Stimulated activated naive B cell treated with anti-CD40 and anti-IgM and Interleukin-4, amounts not matched to agents 10 μg/mL and 1 μg/mL and 100 μg/mL, for 72 hours (primary cell): ENCODE measurements at regions not wholly inside any gene's neighbourhood (a gene's known extent, or its start where the extent isn't known, plus 50 kb on each side); places are given as distances from the start of the nearest gene placed in this dataset.
A peak's percentile ranks its signal among the peaks of the same experiment; 100 is the strongest.
"Not testable (repeated sequence)": the region's sequence is repeated elsewhere in the genome, so short reads cannot be mapped to it uniquely, and the experiment has no call there.

Experiments
- ATAC-seq, 2 donors: fragments of 150-1000 bp; cut with Tn5 transposase; replicated peaks; 2 replicates each; pipeline ENCODE4 v1.10.0; 2021; ENCODE audit warnings: moderate library complexity in 1 of 2
- DNase-seq: peaks from one replicate; pipeline ENCODE4 v3.0.0; 2021
- H3K27ac Mint-ChIP-seq: one replicate; pipeline ENCODE4 v1.8.0; 2022; ENCODE audit warnings: mild to moderate bottlenecking, mixed read lengths
- H3K27me3 Mint-ChIP-seq, 2 donors: one replicate each; pipeline ENCODE4 v1.8.0; 2022; ENCODE audit warnings: mixed read lengths in 2 of 2
- H3K36me3 Mint-ChIP-seq, 2 donors: one replicate each; pipeline ENCODE4 v1.8.0; 2022; ENCODE audit warnings: mixed read lengths in 2 of 2, mild to moderate bottlenecking in 1 of 2
- H3K4me1 Mint-ChIP-seq, 2 donors: one replicate each; pipeline ENCODE4 v1.8.0; 2022; ENCODE audit warnings: mixed read lengths in 2 of 2, mild to moderate bottlenecking in 1 of 2
- H3K4me3 Mint-ChIP-seq, 2 donors: one replicate each; pipeline ENCODE4 v1.8.0; 2022; ENCODE audit warnings: mild to moderate bottlenecking in 2 of 2, mixed read lengths in 2 of 2, moderate library complexity in 1 of 2
- H3K9me3 Mint-ChIP-seq, 2 donors: one replicate each; pipeline ENCODE4 v1.8.0; 2022; ENCODE audit warnings: mixed read lengths in 2 of 2, mild to moderate bottlenecking in 1 of 2

GRCh38 chr5:158264264-158264663 lies 405.3 kb upstream of the CLINT1 start:
- ATAC-seq: no peak
- peaks cover 5 to 7% of the 10 kb centered on the region in 2 donors for H3K4me1 Mint-ChIP-seq
- DNase-seq: no peak
- H3K27ac Mint-ChIP-seq: no peak overlapping the region
- H3K4me3 Mint-ChIP-seq: no peak overlapping the region
- H3K36me3 Mint-ChIP-seq: peaks cover 0 to 4% of the 10 kb centered on the region in 2 donors
- H3K27me3 Mint-ChIP-seq: no peaks in the 10 kb centered on the region
- H3K9me3 Mint-ChIP-seq: peaks cover 0 to 9% of the 10 kb centered on the region in 2 donors

- no peaks in the 10 kb centered on the region for H3K36me3 Mint-ChIP-seq
- DNase-seq: no peak
- no peak for ATAC-seq
- H3K4me3 Mint-ChIP-seq: no peak overlapping the region
- no peaks in the 10 kb centered on the region for H3K27me3 Mint-ChIP-seq
- H3K4me1 Mint-ChIP-seq: peaks cover 5 to 7% of the 10 kb centered on the region in 2 donors
- no peak overlapping the region for H3K27ac Mint-ChIP-seq
- H3K9me3 Mint-ChIP-seq: peaks cover 0 to 2% of the 10 kb centered on the region in 2 donors
These were observed 402.9 kb upstream of the CLINT1 start for GRCh38 chr5:158261674-158262367.

GRCh38 chr5:158256096-158256495 lies 397.2 kb upstream of the CLINT1 start:
- Mint-ChIP-seq H3K4me3 (no peak overlapping the region), H3K36me3 (no peaks in the 10 kb centered on the region), H3K27ac (no peak overlapping the region), H3K9me3 (peaks cover 0 to 1% of the 10 kb centered on the region in 2 donors), H3K4me1 (no peaks in the 10 kb centered on the region), H3K27me3 (no peaks in the 10 kb centered on the region)
- DNase-seq: no peak
- no peak for ATAC-seq

GRCh38 chr5:158255609-158256008 lies 396.7 kb upstream of the CLINT1 start:
- Mint-ChIP-seq H3K4me1 (no peaks in the 10 kb centered on the region), H3K9me3 (peaks cover 0 to 1% of the 10 kb centered on the region in 2 donors), H3K36me3 (no peaks in the 10 kb centered on the region), H3K4me3 (no peak overlapping the region), H3K27me3 (no peaks in the 10 kb centered on the region), H3K27ac (no peak overlapping the region)
- DNase-seq: no peak
- no peak for ATAC-seq

DNA sequence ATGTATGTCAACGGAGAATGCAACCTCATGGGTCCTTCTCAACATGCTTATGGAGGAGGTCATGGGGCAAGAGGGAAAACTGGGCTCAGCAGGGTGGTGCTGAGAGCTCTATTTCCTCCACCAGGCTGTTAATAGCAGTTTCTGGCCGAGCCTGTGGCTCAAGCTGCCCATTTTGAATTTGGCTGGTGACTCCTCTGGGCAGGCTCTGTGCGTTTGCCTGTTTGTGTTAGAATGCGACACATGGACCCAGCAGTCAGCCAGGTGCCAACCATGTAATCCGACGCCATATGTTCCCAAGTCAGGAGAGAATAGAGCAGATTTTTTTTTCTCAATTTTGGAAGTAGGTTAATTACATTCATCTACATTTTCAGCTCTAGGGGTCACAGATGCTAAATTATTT lies 387.7 kb upstream of the CLINT1 start:
- DNase-seq (no peak), ATAC-seq (no peak)
- no peak overlapping the region for H3K27ac Mint-ChIP-seq
- no peaks in the 10 kb centered on the region for H3K27me3 Mint-ChIP-seq
- peaks cover 3 to 8% of the 10 kb centered on the region in 2 donors for H3K4me1 Mint-ChIP-seq
- H3K4me3 Mint-ChIP-seq: no peak overlapping the region
- H3K9me3 Mint-ChIP-seq: no peaks in the 10 kb centered on the region
- no peaks in the 10 kb centered on the region for H3K36me3 Mint-ChIP-seq

- Mint-ChIP-seq H3K9me3 (no peaks in the 10 kb centered on the region), H3K36me3 (no peaks in the 10 kb centered on the region), H3K27me3 (no peaks in the 10 kb centered on the region), H3K27ac (no peak overlapping the region), H3K4me3 (no peak overlapping the region), H3K4me1 (peaks cover 3 to 8% of the 10 kb centered on the region in 2 donors)
- ATAC-seq: no peak
- no peak for DNase-seq
These were observed 386.6 kb upstream of the CLINT1 start for GRCh38 chr5:158245513-158245912.

GRCh38 chr5:158244882-158245281 lies 385.9 kb upstream of the CLINT1 start:
- ATAC-seq: no peak
- peaks cover 3 to 8% of the 10 kb centered on the region in 2 donors for H3K4me1 Mint-ChIP-seq
- no peak for DNase-seq
- no peaks in the 10 kb centered on the region for H3K36me3 Mint-ChIP-seq
- H3K9me3 Mint-ChIP-seq: no peaks in the 10 kb centered on the region
- no peak overlapping the region for H3K4me3 Mint-ChIP-seq
- H3K27me3 Mint-ChIP-seq: no peaks in the 10 kb centered on the region
- H3K27ac Mint-ChIP-seq: no peak overlapping the region

GRCh38 chr5:158236511-158237335 lies 377.8 kb upstream of the CLINT1 start:
- ATAC-seq: peak in 1 of 2 donors; percentile 28
- no peak for DNase-seq
- Mint-ChIP-seq H3K27me3 (no peaks in the 10 kb centered on the region), H3K36me3 (peaks cover 0 to 3% of the 10 kb centered on the region in 2 donors), H3K9me3 (peaks cover 3 to 5% of the 10 kb centered on the region in 2 donors), H3K4me1 (peaks cover 17 to 20% of the 10 kb centered on the region in 2 donors), H3K27ac (no peak overlapping the region), H3K4me3 (no peak overlapping the region)

DNA sequence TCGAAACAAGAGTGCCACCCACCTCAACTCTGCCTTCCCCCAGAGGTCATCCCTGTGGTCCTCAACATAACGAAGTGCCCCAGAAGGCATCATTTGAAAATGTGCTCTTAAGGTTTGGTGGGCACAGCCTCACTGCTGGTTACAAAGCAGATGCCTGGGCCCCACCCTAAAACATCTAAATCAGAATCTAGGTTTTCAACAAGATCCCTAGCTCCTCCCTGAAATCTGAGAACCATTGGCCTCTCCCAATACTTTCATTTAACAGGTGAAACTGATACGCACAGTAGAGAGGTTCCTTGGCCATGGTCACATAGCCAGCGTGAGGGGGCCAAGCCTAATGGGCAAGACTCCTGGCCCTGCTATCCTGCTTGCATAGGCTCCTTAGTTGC lies 376.2 kb upstream of the CLINT1 start:
- ATAC-seq (no peak), DNase-seq (no peak)
- Mint-ChIP-seq H3K27ac (no peak overlapping the region), H3K36me3 (peaks cover 0 to 3% of the 10 kb centered on the region in 2 donors), H3K27me3 (no peaks in the 10 kb centered on the region), H3K4me1 (peaks cover 17 to 20% of the 10 kb centered on the region in 2 donors), H3K4me3 (peak overlapping the region in 1 of 2 donors; percentile 75), H3K9me3 (peaks cover 3 to 5% of the 10 kb centered on the region in 2 donors)

DNA sequence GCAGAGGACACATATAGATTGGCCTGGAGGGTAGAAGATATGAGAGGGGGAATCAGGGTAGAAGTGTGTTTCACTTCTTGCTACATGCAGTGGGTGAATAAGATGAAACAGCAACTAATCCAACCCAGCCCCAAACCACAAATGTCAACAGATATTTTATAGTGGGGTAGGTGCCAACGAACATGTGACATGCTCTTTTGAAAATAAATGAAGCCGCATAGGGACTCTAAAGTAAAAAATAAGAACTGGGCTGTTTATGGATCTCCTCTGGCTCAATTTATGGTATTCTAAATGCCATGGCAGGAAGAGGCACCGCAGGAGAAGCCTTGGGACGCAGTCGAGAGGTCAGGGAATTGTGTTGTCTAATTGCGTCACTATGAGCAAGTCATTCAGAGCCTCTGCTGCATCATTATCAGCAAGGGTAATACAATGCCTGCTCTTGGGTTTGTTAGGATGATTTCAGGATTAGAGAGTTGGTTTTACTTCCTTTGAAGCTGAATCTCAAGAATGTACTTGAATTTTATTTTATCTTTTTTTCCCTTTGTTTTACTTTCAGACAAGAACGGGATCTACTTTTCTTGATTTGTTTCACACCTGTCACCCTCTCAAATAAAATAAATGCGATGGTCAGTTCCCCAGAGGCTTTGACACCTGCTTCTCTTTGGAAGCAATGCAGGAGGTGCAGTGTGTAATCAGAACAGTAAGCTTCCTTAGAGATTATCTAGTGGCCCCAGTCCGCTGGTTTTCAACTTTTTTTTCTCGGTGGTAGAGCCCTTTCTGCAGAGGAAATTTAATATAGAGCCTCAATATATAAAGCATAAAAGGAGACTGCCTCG lies 375.6 kb upstream of the CLINT1 start:
- peak overlapping the region; percentile 87 for H3K27ac Mint-ChIP-seq

DNA sequence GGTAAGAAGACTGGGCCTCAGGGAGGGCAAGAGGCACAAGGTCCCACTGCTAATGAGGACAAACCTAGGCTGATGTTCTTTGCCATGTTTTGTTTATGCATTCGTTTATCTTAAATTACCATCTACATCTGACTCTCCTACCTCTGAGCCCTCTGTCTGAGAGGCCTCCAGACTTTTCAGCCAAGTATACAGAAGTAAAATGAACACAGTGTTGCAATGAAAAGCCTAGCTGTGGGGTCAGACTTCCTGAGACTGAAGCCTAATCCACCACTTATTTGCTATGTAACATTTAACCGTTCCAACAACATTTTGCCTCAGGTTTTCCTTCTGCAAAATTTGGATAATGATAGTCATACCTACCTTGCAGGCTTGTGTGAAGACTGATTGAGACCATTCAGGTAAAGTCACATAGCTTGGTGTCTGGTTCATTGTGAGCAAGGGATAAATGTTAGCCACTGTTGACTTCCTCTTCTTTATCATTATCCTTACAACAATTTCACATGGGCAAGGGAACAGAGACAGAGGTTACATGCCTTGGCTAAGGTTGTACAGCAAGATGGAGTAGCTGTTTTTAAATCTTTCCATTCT lies 374.9 kb upstream of the CLINT1 start:
- Mint-ChIP-seq H3K36me3 (peaks cover 0 to 3% of the 10 kb centered on the region in 2 donors), H3K27me3 (no peaks in the 10 kb centered on the region), H3K4me1 (peaks cover 17 to 20% of the 10 kb centered on the region in 2 donors), H3K9me3 (peaks cover 3 to 5% of the 10 kb centered on the region in 2 donors), H3K4me3 (peak overlapping the region; percentile 75), H3K27ac (no peak overlapping the region)
- peak; percentile 10 to 50 for ATAC-seq
- DNase-seq: no peak

More for the DNA sequence above, 375.6 kb upstream of the CLINT1 start:
- ATAC-seq (peak; percentile 91 to 94), DNase-seq (peak; percentile 24)
- peaks cover 3 to 5% of the 10 kb centered on the region in 2 donors for H3K9me3 Mint-ChIP-seq
- H3K27me3 Mint-ChIP-seq: no peaks in the 10 kb centered on the region
- peaks cover 0 to 3% of the 10 kb centered on the region in 2 donors for H3K36me3 Mint-ChIP-seq
- H3K4me1 Mint-ChIP-seq: peaks cover 17 to 20% of the 10 kb centered on the region in 2 donors
- peak overlapping the region; percentile 75 for H3K4me3 Mint-ChIP-seq

DNA sequence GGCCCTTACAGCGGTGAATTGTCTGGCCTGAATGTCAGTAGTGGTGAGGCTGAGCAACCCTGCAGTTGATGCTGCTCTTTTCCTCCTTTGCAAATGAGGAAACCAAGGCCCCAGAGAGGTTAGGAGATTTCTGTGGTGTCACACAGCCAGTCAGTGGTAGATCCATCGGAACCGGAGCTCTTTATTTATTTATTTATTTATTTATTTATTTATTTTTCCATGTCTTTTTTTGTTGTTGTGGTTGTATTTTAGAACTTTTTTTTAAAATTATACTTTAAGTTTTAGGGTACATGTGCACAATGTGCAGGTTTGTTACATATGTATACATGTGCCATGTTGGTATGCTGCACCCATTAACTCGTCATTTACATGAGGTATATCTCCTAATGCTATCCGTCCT lies 368.4 kb upstream of the CLINT1 start:
- DNase-seq, H3K27ac Mint-ChIP-seq, H3K36me3 Mint-ChIP-seq, ATAC-seq, H3K4me3 Mint-ChIP-seq, H3K27me3 Mint-ChIP-seq, H3K9me3 Mint-ChIP-seq, H3K4me1 Mint-ChIP-seq: not testable (repeated sequence)

GRCh38 chr5:158226496-158226895 lies 367.6 kb upstream of the CLINT1 start:
- H3K27me3 Mint-ChIP-seq: peaks cover 0 to 4% of the 10 kb centered on the region in 2 donors
- H3K27ac Mint-ChIP-seq: no peak overlapping the region
- peaks cover 9 to 10% of the 10 kb centered on the region in 2 donors for H3K4me1 Mint-ChIP-seq
- no peaks in the 10 kb centered on the region for H3K36me3 Mint-ChIP-seq
- H3K9me3 Mint-ChIP-seq: peaks cover 0 to 3% of the 10 kb centered on the region in 2 donors
- H3K4me3 Mint-ChIP-seq: no peak overlapping the region
- ATAC-seq (no peak), DNase-seq (no peak)

GRCh38 chr5:158224253-158224652 lies 365.3 kb upstream of the CLINT1 start:
- peaks cover 9 to 10% of the 10 kb centered on the region in 2 donors for H3K4me1 Mint-ChIP-seq
- no peaks in the 10 kb centered on the region for H3K36me3 Mint-ChIP-seq
- DNase-seq: no peak
- peaks cover 0 to 3% of the 10 kb centered on the region in 2 donors for H3K9me3 Mint-ChIP-seq
- peaks cover 0 to 4% of the 10 kb centered on the region in 2 donors for H3K27me3 Mint-ChIP-seq
- H3K4me3 Mint-ChIP-seq: no peak overlapping the region
- ATAC-seq: peak; percentile 63 to 67
- H3K27ac Mint-ChIP-seq: no peak overlapping the region
